GM23338 (cell line): ENCODE measurements at regions not wholly inside any gene's neighbourhood (a gene's known extent, or its start where the extent isn't known, plus 50 kb on each side); places are given as distances from the start of the nearest gene placed in this dataset.

Experiments used
- ATAC-seq: fragments of 200-7000 bp; cut with Tn5 transposase; 3 replicates; pipeline ENCODE4 v1.9.1; 2020
- DNase-seq: peaks from one replicate; pipeline ENCODE4 v3.0.0-alpha.2; 2015; ENCODE audit warnings: low spot score
- H2AFZ ChIP-seq: fragments of 200-600 bp; sonication (generic); 2 replicates; pipeline ENCODE4 v1.8.0; 2016; ENCODE audit warnings: antibody characterized with exemption, mild to moderate bottlenecking, moderate library complexity
- H3F3A ChIP-seq: fragments of 200-600 bp; sonication (generic); replicated peaks from 2 replicates; pipeline ENCODE4 v1.8.0; 2017; ENCODE audit warnings: antibody characterized with exemption, mixed run types, low read depth
- H3K27ac ChIP-seq: fragments of 200-600 bp; sonication (generic); 2 replicates; pipeline ENCODE4 v1.6.1; 2016; ENCODE audit warnings: low read depth
- H3K27me3 ChIP-seq: fragments of 200-600 bp; sonication (generic); 2 replicates; pipeline ENCODE4 v1.8.0; 2016; ENCODE audit warnings: mild to moderate bottlenecking, mixed run types, moderate library complexity; ENCODE audit not compliant: insufficient read depth
- H3K36me3 ChIP-seq: fragments of 200-600 bp; sonication (generic); 2 replicates; pipeline ENCODE4 v1.8.0; 2016; ENCODE audit warnings: mild to moderate bottlenecking; ENCODE audit not compliant: insufficient read depth
- H3K4me1 ChIP-seq: fragments of 200-600 bp; sonication (generic); 2 replicates; pipeline ENCODE4 v1.8.0; 2016; ENCODE audit warnings: mild to moderate bottlenecking, moderate library complexity; ENCODE audit not compliant: insufficient read depth
- H3K4me2 ChIP-seq: fragments of 200-600 bp; sonication (generic); 2 replicates; pipeline ENCODE4 v1.7.1; 2017; ENCODE audit warnings: mixed run types
- H3K4me3 ChIP-seq: fragments of 200-600 bp; sonication (generic); 2 replicates; pipeline ENCODE4 v1.6.1; 2016; ENCODE audit warnings: mixed run types
- H3K79me2 ChIP-seq: fragments of 200-600 bp; sonication (generic); replicated peaks from 2 replicates; pipeline ENCODE4 v1.8.0; 2017; ENCODE audit warnings: mild to moderate bottlenecking; ENCODE audit not compliant: insufficient read depth
- H3K9me2 ChIP-seq: fragments of 200-600 bp; sonication (generic); 2 replicates; pipeline ENCODE4 v1.8.0; 2017; ENCODE audit not compliant: insufficient read depth
- H4K20me1 ChIP-seq: fragments of 200-600 bp; sonication (generic); replicated peaks from 2 replicates; pipeline ENCODE4 v1.8.0; 2017; ENCODE audit warnings: mild to moderate bottlenecking; ENCODE audit not compliant: insufficient read depth
- H3K27ac Mint-ChIP-seq: 2 replicates; pipeline ENCODE4 v1.8.0; 2020; ENCODE audit warnings: inconsistent platforms, mild to moderate bottlenecking, moderate library complexity, mixed read lengths
- H3K27me3 Mint-ChIP-seq: 3 replicates; pipeline ENCODE4 v1.8.0; 2022; ENCODE audit warnings: low read depth, mild to moderate bottlenecking, moderate library complexity, mixed read lengths, inconsistent platforms; ENCODE audit not compliant: insufficient read depth, poor library complexity
- H3K36me3 Mint-ChIP-seq: 3 replicates; pipeline ENCODE4 v1.8.0; 2021; ENCODE audit warnings: low read depth, mild to moderate bottlenecking, inconsistent platforms, moderate library complexity, mixed read lengths
- H3K4me1 Mint-ChIP-seq: 3 replicates; pipeline ENCODE4 v1.8.0; 2020; ENCODE audit warnings: mild to moderate bottlenecking, inconsistent platforms, mixed read lengths
- H3K4me3 Mint-ChIP-seq: 3 replicates; pipeline ENCODE4 v1.8.0; 2021; ENCODE audit warnings: moderate library complexity, mild to moderate bottlenecking, inconsistent platforms, mixed read lengths
- H3K9me3 Mint-ChIP-seq: 3 replicates; pipeline ENCODE4 v1.8.0; 2020; ENCODE audit warnings: moderate library complexity, mild to moderate bottlenecking, inconsistent platforms, mixed read lengths
- CREB1 ChIP-seq: fragments of 250-450 bp; sonication (Bioruptor Pico); IDR thresholded peaks from 2 replicates; pipeline ENCODE4 v1.5.0; 2020; ENCODE audit warnings: low read depth, mild to moderate bottlenecking, moderate library complexity
- EZH2 ChIP-seq: fragments of 200-600 bp; sonication (generic); IDR thresholded peaks from one replicate; pipeline ENCODE4 v1.8.0; 2017; ENCODE audit warnings: antibody characterized with exemption, mild to moderate bottlenecking, low read depth; ENCODE audit not compliant: unreplicated experiment
- EZH2phosphoT487 ChIP-seq: fragments of 200-600 bp; sonication (generic); IDR thresholded peaks from one replicate; pipeline ENCODE4 v1.8.1; 2018; ENCODE audit warnings: antibody characterized with exemption; ENCODE audit not compliant: unreplicated experiment
- JUNB ChIP-seq: IDR thresholded peaks from one replicate; pipeline ENCODE4 v1.6.1; 2016; ENCODE audit warnings: antibody characterized with exemption; ENCODE audit not compliant: unreplicated experiment
- NANOG ChIP-seq: IDR thresholded peaks from 2 replicates; pipeline ENCODE4 v1.6.1; 2016; ENCODE audit warnings: antibody characterized with exemption, borderline replicate concordance
- POLR2AphosphoS5 ChIP-seq: IDR thresholded peaks from 2 replicates; pipeline ENCODE4 v1.6.1; 2016; ENCODE audit warnings: antibody characterized with exemption, low read depth
- STAT1 ChIP-seq: IDR thresholded peaks from one replicate; pipeline ENCODE4 v1.6.1; 2016; ENCODE audit warnings: antibody characterized with exemption; ENCODE audit not compliant: unreplicated experiment
- ZNF114 ChIP-seq: fragments of 250-450 bp; sonication (Bioruptor Pico); IDR thresholded peaks from 2 replicates; pipeline ENCODE4 v1.5.0; 2020; ENCODE audit warnings: mild to moderate bottlenecking, moderate library complexity
- ZNF331 ChIP-seq: fragments of 250-450 bp; sonication (Bioruptor Pico); IDR thresholded peaks from 2 replicates; pipeline ENCODE4 v1.5.0; 2020; ENCODE audit warnings: low read depth, mild to moderate bottlenecking, moderate library complexity
- TF ChIP-seq, protein P1 (sequence below): IDR thresholded peaks from one replicate; pipeline ENCODE4 v1.6.1; 2018; ENCODE audit warnings: antibody characterized with exemption; ENCODE audit not compliant: unreplicated experiment
- TF ChIP-seq, protein P2 (sequence below): fragments of 250-450 bp; sonication (Bioruptor Pico); IDR thresholded peaks from 2 replicates; pipeline ENCODE4 v1.5.0; 2020; ENCODE audit warnings: mild to moderate bottlenecking, moderate library complexity
- TF ChIP-seq, protein P3 (sequence below): IDR thresholded peaks from 2 replicates; pipeline ENCODE4 v1.6.1; 2016; ENCODE audit warnings: antibody characterized with exemption
- TF ChIP-seq, protein P4 (sequence below), 2 experiments: fragments of 200-600 bp in 1 of 2; sonication (generic) in 1 of 2; conservative IDR thresholded peaks; 2 replicates each; pipeline versions ENCODE4 v1.5.1 to v1.6.1; 2016 to 2017; ENCODE audit warnings: antibody characterized with exemption in 2 of 2, low read depth in 2 of 2, mild to moderate bottlenecking in 2 of 2, moderate library complexity in 1 of 2

DNA sequence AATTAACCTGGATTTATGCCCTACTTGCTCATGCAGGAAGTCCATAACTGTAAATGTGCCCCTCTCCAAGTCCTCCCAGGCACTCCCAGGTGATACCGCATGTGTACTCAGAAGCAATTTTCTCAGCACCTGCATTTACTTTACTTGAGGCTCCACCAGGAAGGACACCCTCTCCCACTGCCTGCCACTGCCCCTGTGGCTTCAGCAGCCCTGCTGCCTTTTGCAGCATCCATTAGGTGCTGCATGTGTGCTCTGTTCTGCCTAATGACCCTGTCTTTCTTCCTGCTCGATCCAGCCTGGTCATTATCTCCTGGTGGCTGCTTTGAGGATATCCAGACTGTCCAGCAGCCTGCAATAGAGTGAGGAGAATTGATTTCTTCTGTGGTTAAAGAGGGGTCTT is 107.6 kb upstream of the SEMA6D start:
- Histone ChIP-seq H3K4me1 (no peaks in the 10 kb centered on the region), H3K27me3 (no peaks in the 10 kb centered on the region), H3K9me2 (peaks cover 3% of the 10 kb centered on the region), H3K36me3 (no peaks in the 10 kb centered on the region), H4K20me1 (no peaks in the 10 kb centered on the region), H3F3A (no peaks in the 10 kb centered on the region), H2AFZ (no peak overlapping the region; the same call in 1 of the 2 replicates), H3K27ac (no peak overlapping the region), H3K4me2 (no peak overlapping the region), H3K4me3 (no peak overlapping the region), H3K79me2 (no peaks in the 10 kb centered on the region)
- no peaks in the 10 kb centered on the region for H3K9me3 Mint-ChIP-seq
- TF ChIP-seq CREB1: no peak
- no peak for TF ChIP-seq JUNB
- no peak for TF ChIP-seq ZNF114
- TF ChIP-seq ZNF331: no peak
- TF ChIP-seq, protein P1, sequence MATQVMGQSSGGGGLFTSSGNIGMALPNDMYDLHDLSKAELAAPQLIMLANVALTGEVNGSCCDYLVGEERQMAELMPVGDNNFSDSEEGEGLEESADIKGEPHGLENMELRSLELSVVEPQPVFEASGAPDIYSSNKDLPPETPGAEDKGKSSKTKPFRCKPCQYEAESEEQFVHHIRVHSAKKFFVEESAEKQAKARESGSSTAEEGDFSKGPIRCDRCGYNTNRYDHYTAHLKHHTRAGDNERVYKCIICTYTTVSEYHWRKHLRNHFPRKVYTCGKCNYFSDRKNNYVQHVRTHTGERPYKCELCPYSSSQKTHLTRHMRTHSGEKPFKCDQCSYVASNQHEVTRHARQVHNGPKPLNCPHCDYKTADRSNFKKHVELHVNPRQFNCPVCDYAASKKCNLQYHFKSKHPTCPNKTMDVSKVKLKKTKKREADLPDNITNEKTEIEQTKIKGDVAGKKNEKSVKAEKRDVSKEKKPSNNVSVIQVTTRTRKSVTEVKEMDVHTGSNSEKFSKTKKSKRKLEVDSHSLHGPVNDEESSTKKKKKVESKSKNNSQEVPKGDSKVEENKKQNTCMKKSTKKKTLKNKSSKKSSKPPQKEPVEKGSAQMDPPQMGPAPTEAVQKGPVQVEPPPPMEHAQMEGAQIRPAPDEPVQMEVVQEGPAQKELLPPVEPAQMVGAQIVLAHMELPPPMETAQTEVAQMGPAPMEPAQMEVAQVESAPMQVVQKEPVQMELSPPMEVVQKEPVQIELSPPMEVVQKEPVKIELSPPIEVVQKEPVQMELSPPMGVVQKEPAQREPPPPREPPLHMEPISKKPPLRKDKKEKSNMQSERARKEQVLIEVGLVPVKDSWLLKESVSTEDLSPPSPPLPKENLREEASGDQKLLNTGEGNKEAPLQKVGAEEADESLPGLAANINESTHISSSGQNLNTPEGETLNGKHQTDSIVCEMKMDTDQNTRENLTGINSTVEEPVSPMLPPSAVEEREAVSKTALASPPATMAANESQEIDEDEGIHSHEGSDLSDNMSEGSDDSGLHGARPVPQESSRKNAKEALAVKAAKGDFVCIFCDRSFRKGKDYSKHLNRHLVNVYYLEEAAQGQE: no peak
- TF ChIP-seq, protein P2, sequence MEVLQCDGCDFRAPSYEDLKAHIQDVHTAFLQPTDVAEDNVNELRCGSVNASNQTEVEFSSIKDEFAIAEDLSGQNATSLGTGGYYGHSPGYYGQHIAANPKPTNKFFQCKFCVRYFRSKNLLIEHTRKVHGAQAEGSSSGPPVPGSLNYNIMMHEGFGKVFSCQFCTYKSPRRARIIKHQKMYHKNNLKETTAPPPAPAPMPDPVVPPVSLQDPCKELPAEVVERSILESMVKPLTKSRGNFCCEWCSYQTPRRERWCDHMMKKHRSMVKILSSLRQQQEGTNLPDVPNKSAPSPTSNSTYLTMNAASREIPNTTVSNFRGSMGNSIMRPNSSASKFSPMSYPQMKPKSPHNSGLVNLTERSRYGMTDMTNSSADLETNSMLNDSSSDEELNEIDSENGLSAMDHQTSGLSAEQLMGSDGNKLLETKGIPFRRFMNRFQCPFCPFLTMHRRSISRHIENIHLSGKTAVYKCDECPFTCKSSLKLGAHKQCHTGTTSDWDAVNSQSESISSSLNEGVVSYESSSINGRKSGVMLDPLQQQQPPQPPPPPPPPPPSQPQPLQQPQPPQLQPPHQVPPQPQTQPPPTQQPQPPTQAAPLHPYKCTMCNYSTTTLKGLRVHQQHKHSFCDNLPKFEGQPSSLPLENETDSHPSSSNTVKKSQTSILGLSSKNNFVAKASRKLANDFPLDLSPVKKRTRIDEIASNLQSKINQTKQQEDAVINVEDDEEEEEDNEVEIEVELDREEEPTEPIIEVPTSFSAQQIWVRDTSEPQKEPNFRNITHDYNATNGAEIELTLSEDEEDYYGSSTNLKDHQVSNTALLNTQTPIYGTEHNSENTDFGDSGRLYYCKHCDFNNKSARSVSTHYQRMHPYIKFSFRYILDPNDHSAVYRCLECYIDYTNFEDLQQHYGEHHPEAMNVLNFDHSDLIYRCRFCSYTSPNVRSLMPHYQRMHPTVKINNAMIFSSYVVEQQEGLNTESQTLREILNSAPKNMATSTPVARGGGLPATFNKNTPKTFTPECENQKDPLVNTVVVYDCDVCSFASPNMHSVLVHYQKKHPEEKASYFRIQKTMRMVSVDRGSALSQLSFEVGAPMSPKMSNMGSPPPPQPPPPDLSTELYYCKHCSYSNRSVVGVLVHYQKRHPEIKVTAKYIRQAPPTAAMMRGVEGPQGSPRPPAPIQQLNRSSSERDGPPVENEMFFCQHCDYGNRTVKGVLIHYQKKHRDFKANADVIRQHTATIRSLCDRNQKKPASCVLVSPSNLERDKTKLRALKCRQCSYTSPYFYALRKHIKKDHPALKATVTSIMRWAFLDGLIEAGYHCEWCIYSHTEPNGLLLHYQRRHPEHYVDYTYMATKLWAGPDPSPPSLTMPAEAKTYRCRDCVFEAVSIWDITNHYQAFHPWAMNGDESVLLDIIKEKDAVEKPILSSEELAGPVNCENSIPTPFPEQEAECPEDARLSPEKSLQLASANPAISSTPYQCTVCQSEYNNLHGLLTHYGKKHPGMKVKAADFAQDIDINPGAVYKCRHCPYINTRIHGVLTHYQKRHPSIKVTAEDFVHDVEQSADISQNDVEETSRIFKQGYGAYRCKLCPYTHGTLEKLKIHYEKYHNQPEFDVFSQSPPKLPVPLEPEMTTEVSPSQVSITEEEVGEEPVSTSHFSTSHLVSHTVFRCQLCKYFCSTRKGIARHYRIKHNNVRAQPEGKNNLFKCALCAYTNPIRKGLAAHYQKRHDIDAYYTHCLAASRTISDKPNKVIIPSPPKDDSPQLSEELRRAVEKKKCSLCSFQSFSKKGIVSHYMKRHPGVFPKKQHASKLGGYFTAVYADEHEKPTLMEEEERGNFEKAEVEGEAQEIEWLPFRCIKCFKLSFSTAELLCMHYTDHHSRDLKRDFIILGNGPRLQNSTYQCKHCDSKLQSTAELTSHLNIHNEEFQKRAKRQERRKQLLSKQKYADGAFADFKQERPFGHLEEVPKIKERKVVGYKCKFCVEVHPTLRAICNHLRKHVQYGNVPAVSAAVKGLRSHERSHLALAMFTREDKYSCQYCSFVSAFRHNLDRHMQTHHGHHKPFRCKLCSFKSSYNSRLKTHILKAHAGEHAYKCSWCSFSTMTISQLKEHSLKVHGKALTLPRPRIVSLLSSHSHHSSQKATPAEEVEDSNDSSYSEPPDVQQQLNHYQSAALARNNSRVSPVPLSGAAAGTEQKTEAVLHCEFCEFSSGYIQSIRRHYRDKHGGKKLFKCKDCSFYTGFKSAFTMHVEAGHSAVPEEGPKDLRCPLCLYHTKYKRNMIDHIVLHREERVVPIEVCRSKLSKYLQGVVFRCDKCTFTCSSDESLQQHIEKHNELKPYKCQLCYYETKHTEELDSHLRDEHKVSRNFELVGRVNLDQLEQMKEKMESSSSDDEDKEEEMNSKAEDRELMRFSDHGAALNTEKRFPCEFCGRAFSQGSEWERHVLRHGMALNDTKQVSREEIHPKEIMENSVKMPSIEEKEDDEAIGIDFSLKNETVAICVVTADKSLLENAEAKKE (CRISPR knock-in tag): no peak
- TF ChIP-seq, protein P3, sequence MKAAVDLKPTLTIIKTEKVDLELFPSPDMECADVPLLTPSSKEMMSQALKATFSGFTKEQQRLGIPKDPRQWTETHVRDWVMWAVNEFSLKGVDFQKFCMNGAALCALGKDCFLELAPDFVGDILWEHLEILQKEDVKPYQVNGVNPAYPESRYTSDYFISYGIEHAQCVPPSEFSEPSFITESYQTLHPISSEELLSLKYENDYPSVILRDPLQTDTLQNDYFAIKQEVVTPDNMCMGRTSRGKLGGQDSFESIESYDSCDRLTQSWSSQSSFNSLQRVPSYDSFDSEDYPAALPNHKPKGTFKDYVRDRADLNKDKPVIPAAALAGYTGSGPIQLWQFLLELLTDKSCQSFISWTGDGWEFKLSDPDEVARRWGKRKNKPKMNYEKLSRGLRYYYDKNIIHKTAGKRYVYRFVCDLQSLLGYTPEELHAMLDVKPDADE: no peak
- TF ChIP-seq, protein P4, sequence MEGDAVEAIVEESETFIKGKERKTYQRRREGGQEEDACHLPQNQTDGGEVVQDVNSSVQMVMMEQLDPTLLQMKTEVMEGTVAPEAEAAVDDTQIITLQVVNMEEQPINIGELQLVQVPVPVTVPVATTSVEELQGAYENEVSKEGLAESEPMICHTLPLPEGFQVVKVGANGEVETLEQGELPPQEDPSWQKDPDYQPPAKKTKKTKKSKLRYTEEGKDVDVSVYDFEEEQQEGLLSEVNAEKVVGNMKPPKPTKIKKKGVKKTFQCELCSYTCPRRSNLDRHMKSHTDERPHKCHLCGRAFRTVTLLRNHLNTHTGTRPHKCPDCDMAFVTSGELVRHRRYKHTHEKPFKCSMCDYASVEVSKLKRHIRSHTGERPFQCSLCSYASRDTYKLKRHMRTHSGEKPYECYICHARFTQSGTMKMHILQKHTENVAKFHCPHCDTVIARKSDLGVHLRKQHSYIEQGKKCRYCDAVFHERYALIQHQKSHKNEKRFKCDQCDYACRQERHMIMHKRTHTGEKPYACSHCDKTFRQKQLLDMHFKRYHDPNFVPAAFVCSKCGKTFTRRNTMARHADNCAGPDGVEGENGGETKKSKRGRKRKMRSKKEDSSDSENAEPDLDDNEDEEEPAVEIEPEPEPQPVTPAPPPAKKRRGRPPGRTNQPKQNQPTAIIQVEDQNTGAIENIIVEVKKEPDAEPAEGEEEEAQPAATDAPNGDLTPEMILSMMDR (conservative IDR thresholded peaks at IDR 0.05; ENCODE audit: low read depth in 2 of 2): no peak
- TF ChIP-seq STAT1: no peak
- no peak for TF ChIP-seq POLR2AphosphoS5
- no peak for TF ChIP-seq EZH2
- no peak for TF ChIP-seq NANOG
- TF ChIP-seq EZH2phosphoT487: no peak
- ATAC-seq (peak; percentile 48), DNase-seq (no peak)
- no peaks in the 10 kb centered on the region for H3K27me3 Mint-ChIP-seq
- H3K4me3 Mint-ChIP-seq: no peak overlapping the region
- peaks cover 7% of the 10 kb centered on the region for H3K4me1 Mint-ChIP-seq
- H3K36me3 Mint-ChIP-seq: no peaks in the 10 kb centered on the region
- H3K27ac Mint-ChIP-seq: no peak overlapping the region
